H9 (cell line): ENCODE measurements at regions not wholly inside any gene's neighbourhood (a gene's known extent, or its start where the extent isn't known, plus 50 kb on each side); places are given as distances from the start of the nearest gene placed in this dataset.

Experiments
- DNase-seq: peaks from one replicate; pipeline ENCODE4 v3.0.0-alpha.2; 2017
- H2AFZ ChIP-seq: one replicate; pipeline ENCODE4 v1.6.1; 2013; ENCODE audit warnings: mild to moderate bottlenecking, low read length, control low read depth, moderate library complexity
- H2AK5ac ChIP-seq: 2 replicates; pipeline ENCODE4 v1.6.1; 2013; ENCODE audit warnings: low read length, control low read depth, mixed read lengths; ENCODE audit not compliant: insufficient read length
- H2BK120ac ChIP-seq: one replicate; pipeline ENCODE4 v1.6.1; 2013; ENCODE audit warnings: low read depth, mild to moderate bottlenecking, low read length, control low read depth, inconsistent platforms; ENCODE audit not compliant: poor library complexity, severe bottlenecking
- H2BK12ac ChIP-seq: 2 replicates; pipeline ENCODE4 v1.6.1; 2013; ENCODE audit warnings: low read length, control low read depth, mixed read lengths, low read depth; ENCODE audit not compliant: insufficient read length
- H2BK15ac ChIP-seq: 2 replicates; pipeline ENCODE4 v1.6.1; 2013; ENCODE audit warnings: low read depth, low read length, control low read depth
- H2BK20ac ChIP-seq: one replicate; pipeline ENCODE4 v1.6.1; 2013; ENCODE audit warnings: low read depth, mild to moderate bottlenecking, low read length, control low read depth, inconsistent platforms; ENCODE audit not compliant: poor library complexity, severe bottlenecking
- H2BK5ac ChIP-seq: 2 replicates; pipeline ENCODE4 v1.6.1; 2013; ENCODE audit warnings: low read length, control low read depth, mixed read lengths; ENCODE audit not compliant: insufficient read length
- H3K14ac ChIP-seq: 2 replicates; pipeline ENCODE4 v1.6.1; 2013; ENCODE audit warnings: low read length, control low read depth; ENCODE audit not compliant: insufficient read depth
- H3K18ac ChIP-seq: 2 replicates; pipeline ENCODE4 v1.6.1; 2013; ENCODE audit warnings: low read depth, mild to moderate bottlenecking, mixed read lengths, low read length, control low read depth; ENCODE audit not compliant: insufficient read length
- H3K23ac ChIP-seq: 2 replicates; pipeline ENCODE4 v1.6.1; 2013; ENCODE audit warnings: low read length, control low read depth, mixed read lengths, low read depth; ENCODE audit not compliant: insufficient read length
- H3K23me2 ChIP-seq: 2 replicates; pipeline ENCODE4 v1.6.1; 2013; ENCODE audit warnings: low read depth, mild to moderate bottlenecking, mixed read lengths, low read length, control low read depth; ENCODE audit not compliant: insufficient read length, poor library complexity, severe bottlenecking
- H3K27ac ChIP-seq: 2 replicates; pipeline ENCODE4 v1.5.1; 2013; ENCODE audit warnings: low read length, control low read depth, mixed read lengths, low read depth; ENCODE audit not compliant: insufficient read length
- H3K27me3 ChIP-seq: 2 replicates; pipeline ENCODE4 v1.6.1; 2013; ENCODE audit warnings: low read length, control low read depth, inconsistent platforms; ENCODE audit not compliant: insufficient read depth
- H3K4ac ChIP-seq: 2 replicates; pipeline ENCODE4 v1.6.1; 2013; ENCODE audit warnings: low read depth, mild to moderate bottlenecking, control low read depth, inconsistent platforms, low read length, moderate library complexity
- H3K4me1 ChIP-seq: 2 replicates; pipeline ENCODE4 v1.6.1; 2013; ENCODE audit warnings: low read length, control low read depth, inconsistent platforms; ENCODE audit not compliant: insufficient read depth
- H3K4me2 ChIP-seq: 2 replicates; pipeline ENCODE4 v1.6.1; 2013; ENCODE audit warnings: low read length, control low read depth, mixed read lengths; ENCODE audit not compliant: insufficient read length, insufficient read depth
- H3K56ac ChIP-seq: 2 replicates; pipeline ENCODE4 v1.6.1; 2013; ENCODE audit warnings: low read depth, mild to moderate bottlenecking, mixed read lengths, low read length, control low read depth; ENCODE audit not compliant: insufficient read length
- H3K79me1 ChIP-seq: 2 replicates; pipeline ENCODE4 v1.6.1; 2013; ENCODE audit warnings: low read depth, mild to moderate bottlenecking, moderate library complexity, low read length, control low read depth, inconsistent platforms; ENCODE audit not compliant: insufficient read depth, poor library complexity, severe bottlenecking
- H3K79me2 ChIP-seq: 2 replicates; pipeline ENCODE4 v1.6.1; 2013; ENCODE audit warnings: low read length, control low read depth, inconsistent platforms; ENCODE audit not compliant: insufficient read depth
- H3K9ac ChIP-seq: 2 replicates; pipeline ENCODE4 v1.6.1; 2013; ENCODE audit warnings: low read length, control low read depth, mixed read lengths; ENCODE audit not compliant: insufficient read length; ENCODE audit errors: extremely low read depth
- H3K9me3 ChIP-seq: one replicate; pipeline ENCODE4 v1.6.1; 2013; ENCODE audit warnings: low read depth, low read length, inconsistent platforms; ENCODE audit not compliant: control insufficient read depth
- H3T11ph ChIP-seq: one replicate; pipeline ENCODE4 v1.6.1; 2013; ENCODE audit warnings: mild to moderate bottlenecking, low read length, control low read depth, inconsistent platforms
- H4K20me1 ChIP-seq: one replicate; pipeline ENCODE4 v1.6.1; 2013; ENCODE audit not compliant: control insufficient read depth, insufficient read length, insufficient read depth
- H4K5ac ChIP-seq: 2 replicates; pipeline ENCODE4 v1.6.1; 2013; ENCODE audit warnings: low read depth, mild to moderate bottlenecking, mixed read lengths, low read length, control low read depth; ENCODE audit not compliant: insufficient read length
- H4K8ac ChIP-seq: replicated peaks from 2 replicates; pipeline ENCODE4 v1.6.1; 2013; ENCODE audit warnings: low read length, control low read depth, mixed read lengths, low read depth; ENCODE audit not compliant: insufficient read length
- H4K91ac ChIP-seq: 2 replicates; pipeline ENCODE4 v1.6.1; 2013; ENCODE audit warnings: low read depth, mild to moderate bottlenecking, moderate library complexity, mixed read lengths, low read length, control low read depth; ENCODE audit not compliant: insufficient read length
- H3K27ac Mint-ChIP-seq, 3 experiments: 2 replicates in 2 of 3; 3 replicates in 1 of 3; pipeline ENCODE4 v1.8.0; 2020 to 2021; ENCODE audit warnings: mixed read lengths in 3 of 3, mild to moderate bottlenecking in 1 of 3, moderate library complexity in 1 of 3
- H3K27me3 Mint-ChIP-seq: 2 replicates; pipeline ENCODE4 v1.8.0; 2021; ENCODE audit warnings: low read depth, mild to moderate bottlenecking, moderate library complexity, mixed read lengths
- H3K36me3 Mint-ChIP-seq, 3 experiments: 2 replicates in 2 of 3; 3 replicates in 1 of 3; pipeline ENCODE4 v1.8.0; 2020 to 2021; ENCODE audit warnings: low read depth in 3 of 3, mixed read lengths in 3 of 3; ENCODE audit not compliant: insufficient read depth in 1 of 3
- H3K4me1 Mint-ChIP-seq, 2 experiments: 2 replicates each; pipeline ENCODE4 v1.8.0; 2020; ENCODE audit warnings: mixed read lengths in 2 of 2
- H3K4me3 Mint-ChIP-seq, 2 experiments: 2 replicates in 1 of 2; 3 replicates in 1 of 2; pipeline ENCODE4 v1.8.0; 2020 to 2021; ENCODE audit warnings: mild to moderate bottlenecking in 2 of 2, mixed read lengths in 2 of 2, moderate library complexity in 1 of 2
- H3K9me3 Mint-ChIP-seq, 2 experiments: 2 replicates in 1 of 2; 3 replicates in 1 of 2; pipeline ENCODE4 v1.8.0; 2020; ENCODE audit warnings: mild to moderate bottlenecking in 2 of 2, mixed read lengths in 2 of 2, moderate library complexity in 1 of 2
- CTCF ChIP-seq: fragments of 200-600 bp; sonication (generic); conservative IDR thresholded peaks from 3 replicates; pipeline ENCODE4 v1.8.0; 2021; ENCODE audit warnings: antibody characterized with exemption, mild to moderate bottlenecking
- WGBS: extraction: QIAGEN DNeasy Blood & Tissue Kit; methylation state at CpG from one replicate; pipeline ENCODE4 v1.1.7; 2013; ENCODE audit warnings: missing lambda C conversion rate, low lambda C conversion rate, mixed read lengths; ENCODE audit not compliant: insufficient read length; ENCODE audit errors: extremely low coverage; 5-methylcytosine and 5-hydroxymethylcytosine counted together

- Histone ChIP-seq H2BK15ac (no peak overlapping the region), H3K27ac (no peak overlapping the region), H2AFZ (no peak overlapping the region), H4K91ac (no peak overlapping the region), H2BK20ac (no peak overlapping the region), H3K23ac (no peak overlapping the region), H3K9ac (no peak overlapping the region), H3K79me2 (no peaks in the 10 kb centered on the region), H2BK5ac (no peak overlapping the region), H3K27me3 (no peaks in the 10 kb centered on the region), H3K14ac (no peak overlapping the region), H3K79me1 (no peaks in the 10 kb centered on the region), H3K23me2 (no peaks in the 10 kb centered on the region), H4K5ac (no peak overlapping the region), H3K56ac (no peak overlapping the region), H3K4ac (no peak overlapping the region), H4K20me1 (no peaks in the 10 kb centered on the region), H3K4me2 (no peak overlapping the region), H3K4me1 (peaks cover 4% of the 10 kb centered on the region), H3K9me3 (no peaks in the 10 kb centered on the region), H2AK5ac (no peak overlapping the region), H4K8ac (no peak overlapping the region), H3T11ph (no peak overlapping the region), H2BK120ac (no peak overlapping the region), H2BK12ac (no peak overlapping the region), H3K18ac (no peak overlapping the region)
- no CpG with 5 or more reads among the region's 5 CpGs for WGBS
- H3K27ac Mint-ChIP-seq: no peak overlapping the region
- no peaks in the 10 kb centered on the region for H3K36me3 Mint-ChIP-seq
- no peak for DNase-seq
- no peak for TF ChIP-seq CTCF
- peaks cover 7 to 8% of the 10 kb centered on the region in 2 experiments for H3K4me1 Mint-ChIP-seq
- no peaks in the 10 kb centered on the region for H3K9me3 Mint-ChIP-seq
- H3K4me3 Mint-ChIP-seq: no peak overlapping the region
- no peaks in the 10 kb centered on the region for H3K27me3 Mint-ChIP-seq
Observed at GRCh38 chr20:54398814-54399213, 76.6 kb upstream of the DOK5 start.
